CD4-positive, alpha-beta T cell treated with Interleukin-17A for 1 hour (primary cell): ENCODE measurements at regions not wholly inside any gene's neighbourhood (a gene's known extent, or its start where the extent isn't known, plus 50 kb on each side); places are given as distances from the start of the nearest gene placed in this dataset.

Experiments
- DNase-seq: peaks from one replicate; pipeline ENCODE4 v3.0.0-alpha.2; 2020

GRCh38 chr18:33805592-33805991 lies 227.6 kb downstream of the ASXL3 start:
- DNase-seq = no peak

GRCh38 chr18:33804258-33804657 lies 226.2 kb downstream of the ASXL3 start:
- no peak for DNase-seq

GRCh38 chr18:33803636-33804035 lies 225.6 kb downstream of the ASXL3 start:
- DNase-seq = no peak

- DNase-seq = no peak
Measured at GRCh38 chr18:33802955-33803354, 224.9 kb downstream of the ASXL3 start.
